ENCODE measurements at regions not wholly inside any gene's neighbourhood (a gene's known extent, or its start where the extent isn't known, plus 50 kb on each side); places are given as distances from the start of the nearest gene placed in this dataset.

DNA sequence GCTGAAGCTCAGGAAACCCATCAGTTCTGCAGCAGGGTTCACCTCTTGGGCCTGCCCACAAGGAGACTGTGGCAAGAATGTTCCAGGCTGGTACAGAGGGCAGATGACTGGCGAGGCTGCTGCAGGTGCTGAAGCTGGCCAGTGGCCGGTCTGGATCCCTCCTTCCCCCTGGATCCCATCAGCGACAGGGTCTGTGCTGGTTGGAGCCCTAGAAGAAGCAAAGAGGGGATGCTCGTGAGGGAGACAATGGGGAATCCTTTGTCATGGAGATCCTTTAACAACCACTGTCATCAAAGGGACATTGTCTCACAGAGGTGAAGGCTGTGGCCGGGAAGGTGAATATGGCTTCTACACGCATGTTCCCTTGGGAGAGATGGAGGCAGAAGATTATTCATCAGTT, 211.4 kb upstream of the TMEM132C start:
- no peaks in the 10 kb centered on the region for H3K9me3 Mint-ChIP-seq (ENCODE audit: low read depth)
- H3K36me3 Mint-ChIP-seq: no peaks in the 10 kb centered on the region
- no peaks in the 10 kb centered on the region for H3K4me1 Mint-ChIP-seq (ENCODE audit: low read depth)
- no peak overlapping the region for H3K4me3 Mint-ChIP-seq
- H3K27ac Mint-ChIP-seq: no peak overlapping the region
- no peaks in the 10 kb centered on the region for H3K27me3 Mint-ChIP-seq

DNA sequence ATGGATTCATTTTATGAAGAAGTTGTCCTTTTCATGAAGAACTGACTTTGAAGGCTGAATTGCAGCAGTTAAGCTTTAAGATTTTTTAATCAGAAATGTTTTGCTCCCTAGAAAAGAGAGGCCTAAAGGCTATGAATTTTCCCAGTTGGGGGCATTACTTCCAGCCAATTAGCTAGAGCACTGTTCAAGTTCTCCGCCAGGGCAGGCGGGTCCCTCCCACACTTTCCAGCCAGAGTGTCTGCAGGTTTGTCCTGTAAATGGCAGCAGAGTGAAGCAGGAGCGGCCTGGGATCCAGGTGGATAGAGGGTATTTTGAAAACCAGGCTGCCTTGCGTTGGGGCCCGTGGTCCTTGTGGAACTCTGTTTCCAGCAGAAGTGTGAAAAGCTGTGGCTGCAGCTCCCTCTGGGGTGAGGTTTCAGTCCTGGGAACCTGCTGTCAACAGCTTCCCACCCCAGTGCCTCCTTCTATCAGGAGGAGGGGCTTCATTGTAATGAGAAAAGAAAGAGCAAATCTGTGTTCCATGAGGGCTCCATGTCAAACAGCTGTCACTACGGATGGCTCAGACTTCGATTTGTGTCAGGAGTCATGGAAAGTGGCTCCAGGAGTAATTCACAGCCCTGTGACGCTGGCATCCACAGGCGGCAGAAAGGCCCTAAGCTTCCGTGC, 210.7 kb upstream of the TMEM132C start:
- Mint-ChIP-seq H3K36me3 (no peaks in the 10 kb centered on the region), H3K27me3 (no peaks in the 10 kb centered on the region), H3K4me3 (no peak overlapping the region), H3K27ac (no peak overlapping the region), H3K4me1 (ENCODE audit: low read depth) (no peaks in the 10 kb centered on the region), H3K9me3 (ENCODE audit: low read depth) (no peaks in the 10 kb centered on the region)

DNA sequence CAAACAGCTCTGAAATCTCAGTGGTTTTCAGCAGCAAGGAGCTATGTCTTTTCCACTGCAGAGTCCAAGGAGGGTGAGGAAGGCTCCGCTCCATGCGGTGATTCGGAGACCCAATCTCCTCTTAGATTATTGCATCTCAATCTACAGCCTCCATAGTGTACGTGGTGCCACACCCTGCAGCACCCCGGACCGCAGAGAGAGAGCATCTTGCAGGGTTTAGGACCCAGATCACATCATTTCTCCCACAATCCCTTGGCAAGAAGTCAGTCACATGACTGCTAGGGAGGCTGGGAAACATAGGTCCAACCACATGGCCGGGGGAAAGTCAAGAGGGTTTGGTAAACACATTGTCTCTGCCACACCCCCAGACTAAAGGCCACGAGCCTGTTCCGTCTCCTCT, 209.4 kb upstream of the TMEM132C start:
- Mint-ChIP-seq H3K36me3 (no peaks in the 10 kb centered on the region), H3K4me3 (no peak overlapping the region), H3K9me3 (ENCODE audit: low read depth) (no peaks in the 10 kb centered on the region), H3K4me1 (ENCODE audit: low read depth) (no peaks in the 10 kb centered on the region), H3K27me3 (no peaks in the 10 kb centered on the region), H3K27ac (no peak overlapping the region)

DNA sequence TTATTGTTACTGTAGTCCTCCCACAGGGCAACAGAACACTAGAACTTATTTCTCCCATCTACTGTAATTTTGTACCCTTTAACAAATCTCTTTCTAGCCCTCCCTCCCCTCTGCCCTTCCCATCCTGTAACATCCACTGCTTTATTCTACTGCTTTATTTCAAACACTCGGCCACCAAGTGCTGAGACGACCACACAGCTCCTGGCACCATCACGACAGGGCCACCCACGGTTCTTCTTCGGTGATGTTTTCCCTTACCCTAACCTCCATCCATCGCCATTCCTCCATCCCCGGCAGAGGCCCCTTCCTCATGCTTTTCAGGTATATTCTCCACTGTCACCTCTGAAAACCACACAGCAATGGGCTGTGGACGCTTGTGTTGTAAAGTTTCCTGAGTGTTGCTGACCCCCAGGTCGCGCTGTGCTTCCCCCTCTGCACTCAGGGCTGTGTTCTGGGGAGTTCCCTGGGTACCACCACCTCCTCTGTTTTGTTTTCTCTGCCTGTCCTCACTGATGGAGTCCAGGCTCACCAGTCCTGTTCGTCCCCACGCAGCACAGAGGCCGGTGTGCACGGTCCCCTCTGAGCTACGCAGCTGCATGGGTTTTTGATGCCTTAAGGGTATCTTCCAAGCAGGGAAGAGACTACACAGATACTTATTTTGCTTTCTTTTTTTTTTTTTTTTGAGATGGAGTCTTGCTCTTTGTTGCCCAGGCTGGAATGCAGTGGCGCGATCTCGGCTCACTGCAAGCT, 207.2 kb upstream of the TMEM132C start:
- no peaks in the 10 kb centered on the region for H3K27me3 Mint-ChIP-seq
- H3K4me3 Mint-ChIP-seq: no peak overlapping the region
- H3K27ac Mint-ChIP-seq: no peak overlapping the region
- H3K4me1 Mint-ChIP-seq (ENCODE audit: low read depth): no peaks in the 10 kb centered on the region
- no peaks in the 10 kb centered on the region for H3K36me3 Mint-ChIP-seq
- H3K9me3 Mint-ChIP-seq (ENCODE audit: low read depth): no peaks in the 10 kb centered on the region

DNA sequence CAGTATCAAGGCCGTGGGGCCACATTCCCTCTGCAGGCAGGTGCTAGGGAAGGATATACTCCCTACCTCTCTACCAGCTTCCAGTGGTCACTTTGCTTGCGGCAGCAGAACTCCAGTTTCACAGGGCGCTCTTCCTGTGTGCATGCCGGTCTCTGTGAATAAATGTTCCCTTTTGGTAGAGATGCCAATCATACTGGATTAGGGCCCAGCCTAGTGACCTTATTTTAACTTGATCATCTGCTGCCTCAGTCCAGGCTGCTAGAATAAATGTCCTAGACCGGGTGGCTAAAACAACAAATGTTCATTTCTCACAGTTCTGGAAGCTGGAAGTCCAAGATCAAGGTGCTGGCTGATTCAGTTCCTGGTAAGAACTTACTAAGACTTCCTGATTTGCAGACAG, 198.8 kb upstream of the TMEM132C start:
- Mint-ChIP-seq H3K27me3 (no peaks in the 10 kb centered on the region), H3K27ac (no peak overlapping the region), H3K9me3 (ENCODE audit: low read depth) (no peaks in the 10 kb centered on the region), H3K4me1 (ENCODE audit: low read depth) (no peaks in the 10 kb centered on the region), H3K4me3 (no peak overlapping the region), H3K36me3 (no peaks in the 10 kb centered on the region)

DNA sequence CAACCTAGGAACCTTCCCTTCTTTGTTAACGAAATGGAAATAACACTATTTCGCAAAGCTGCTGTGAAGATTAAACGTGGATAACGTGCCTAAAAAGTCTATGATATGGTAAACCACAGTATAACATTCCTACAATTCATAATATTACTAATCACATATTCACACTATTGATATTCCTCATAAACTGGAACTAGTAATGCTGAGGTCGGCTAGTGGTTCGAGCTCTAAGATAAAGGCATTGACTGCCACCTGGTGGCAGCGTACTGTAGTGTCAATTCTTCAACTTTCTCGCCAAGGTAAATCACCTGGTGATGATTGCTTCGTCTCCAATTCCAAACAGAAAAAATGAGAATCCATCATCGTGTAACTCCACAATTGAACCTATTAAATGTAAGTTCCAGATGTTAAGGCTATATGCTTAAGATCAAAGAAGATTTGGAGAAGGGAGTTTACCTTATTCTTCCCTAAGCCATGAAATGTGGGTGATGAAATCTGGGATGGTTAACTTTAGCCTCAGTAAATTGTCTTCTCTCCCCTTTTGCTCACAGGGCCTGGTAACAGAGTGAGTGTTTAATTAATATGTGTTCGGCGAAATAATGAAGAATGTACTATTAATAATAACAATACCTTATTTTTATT, 197.5 kb upstream of the TMEM132C start:
- Mint-ChIP-seq H3K9me3 (ENCODE audit: low read depth) (no peaks in the 10 kb centered on the region), H3K27ac (no peak overlapping the region), H3K36me3 (no peaks in the 10 kb centered on the region), H3K27me3 (no peaks in the 10 kb centered on the region), H3K4me1 (ENCODE audit: low read depth) (no peaks in the 10 kb centered on the region), H3K4me3 (no peak overlapping the region)

DNA sequence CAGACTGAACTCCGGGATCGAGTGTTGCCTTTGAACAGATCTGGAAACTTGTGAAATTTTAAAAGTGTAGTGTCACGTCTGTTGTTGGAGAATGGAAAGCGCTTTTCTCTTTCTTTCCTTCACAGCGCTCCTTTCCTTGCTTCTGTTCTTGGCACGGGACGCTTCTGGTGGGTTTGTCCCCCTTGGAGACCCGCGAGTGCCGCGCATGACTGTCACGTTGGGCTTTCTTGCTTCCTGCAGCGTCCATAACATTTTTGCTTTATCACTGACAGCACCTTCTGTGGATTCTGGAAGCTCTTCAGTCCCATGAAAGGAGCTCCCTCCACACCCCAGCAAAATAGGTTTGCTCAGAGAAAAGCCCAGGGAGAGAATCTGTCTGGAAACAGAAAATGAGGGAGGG, 193.0 kb upstream of the TMEM132C start:
- Mint-ChIP-seq H3K27me3 (no peaks in the 10 kb centered on the region), H3K27ac (no peak overlapping the region), H3K4me1 (ENCODE audit: low read depth) (no peaks in the 10 kb centered on the region), H3K9me3 (ENCODE audit: low read depth) (no peaks in the 10 kb centered on the region), H3K36me3 (no peaks in the 10 kb centered on the region), H3K4me3 (no peak overlapping the region)

DNA sequence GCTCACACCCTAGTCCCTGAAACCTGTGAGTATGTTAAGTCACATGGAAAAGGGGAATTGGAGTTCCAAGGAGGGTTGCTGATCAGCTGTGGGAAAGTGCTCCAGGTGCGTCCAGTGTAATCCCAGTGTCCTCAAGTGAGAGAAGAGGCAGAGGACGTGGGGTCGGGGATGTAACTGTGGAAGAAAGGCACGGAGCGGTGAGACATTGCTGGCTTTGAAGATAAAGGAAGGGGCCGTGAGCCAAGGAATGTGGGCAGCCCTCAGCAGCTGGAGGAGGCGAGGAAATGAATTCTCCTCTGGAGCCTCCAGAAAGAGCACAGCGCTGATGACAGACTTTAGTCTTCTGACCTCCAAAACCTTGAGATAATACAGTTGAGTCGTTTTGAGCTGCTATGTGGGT, 191.6 kb upstream of the TMEM132C start:
- Mint-ChIP-seq H3K9me3 (ENCODE audit: low read depth) (no peaks in the 10 kb centered on the region), H3K36me3 (no peaks in the 10 kb centered on the region), H3K4me3 (no peak overlapping the region), H3K27me3 (no peaks in the 10 kb centered on the region), H3K4me1 (ENCODE audit: low read depth) (no peaks in the 10 kb centered on the region), H3K27ac (no peak overlapping the region)

DNA sequence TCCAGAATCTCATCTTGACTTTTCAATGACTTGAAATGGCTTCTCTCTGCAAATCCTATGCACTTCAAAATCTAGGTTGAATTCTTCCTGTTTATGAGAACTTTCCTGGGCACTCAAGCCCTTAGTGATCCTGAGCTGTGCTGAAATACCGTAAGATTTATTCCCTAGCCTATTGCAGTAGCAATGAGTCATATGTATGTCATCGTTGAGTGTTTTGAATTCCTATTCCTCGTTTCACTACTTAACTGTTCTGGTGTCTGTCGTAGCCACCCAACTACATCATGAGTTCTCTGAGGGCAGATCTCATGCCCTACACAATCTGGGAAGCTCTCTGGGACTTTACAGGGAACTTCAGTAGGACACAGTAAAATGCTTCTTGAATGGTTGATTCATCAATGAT, 190.8 kb upstream of the TMEM132C start:
- no peaks in the 10 kb centered on the region for H3K27me3 Mint-ChIP-seq
- no peak overlapping the region for H3K4me3 Mint-ChIP-seq
- H3K36me3 Mint-ChIP-seq: no peaks in the 10 kb centered on the region
- H3K9me3 Mint-ChIP-seq (ENCODE audit: low read depth): no peaks in the 10 kb centered on the region
- no peaks in the 10 kb centered on the region for H3K4me1 Mint-ChIP-seq (ENCODE audit: low read depth)
- H3K27ac Mint-ChIP-seq: no peak overlapping the region

DNA sequence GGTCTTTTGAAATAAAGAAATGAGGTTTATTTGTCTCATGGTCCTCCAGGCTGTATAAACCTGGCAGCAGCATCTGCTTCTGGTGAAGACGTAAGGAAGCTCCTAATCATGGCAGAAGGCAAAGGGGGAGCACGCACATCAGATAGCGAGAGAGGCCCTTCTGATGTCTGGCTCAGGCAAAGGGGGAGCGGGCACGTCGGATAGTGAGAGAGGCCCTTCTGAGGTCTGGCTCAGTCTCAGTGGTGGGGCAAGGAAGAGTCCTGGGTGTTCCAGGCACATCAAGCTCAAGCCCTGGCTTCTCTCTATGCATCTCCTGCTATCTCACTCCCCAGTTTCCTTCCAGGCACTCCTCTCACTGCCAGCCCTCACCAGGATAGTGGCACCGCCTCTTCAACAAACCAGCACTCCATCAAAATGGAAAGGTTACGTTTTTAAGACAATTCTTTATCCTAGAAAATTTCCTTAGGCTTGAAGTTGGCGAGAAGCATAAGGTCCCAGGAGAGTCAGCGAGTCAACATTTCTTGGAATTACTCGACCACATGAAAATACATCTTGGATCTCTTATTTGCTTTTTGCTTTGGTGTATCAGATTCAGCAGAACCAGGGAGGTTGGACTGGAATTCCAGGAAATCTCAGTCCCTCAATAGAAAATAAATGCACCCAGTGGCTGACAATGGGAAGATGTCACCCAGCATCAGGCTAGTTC, 189.6 kb upstream of the TMEM132C start:
- Mint-ChIP-seq H3K36me3 (no peaks in the 10 kb centered on the region), H3K4me3 (no peak overlapping the region), H3K27ac (no peak overlapping the region), H3K4me1 (ENCODE audit: low read depth) (no peaks in the 10 kb centered on the region), H3K9me3 (ENCODE audit: low read depth) (no peaks in the 10 kb centered on the region), H3K27me3 (no peaks in the 10 kb centered on the region)

DNA sequence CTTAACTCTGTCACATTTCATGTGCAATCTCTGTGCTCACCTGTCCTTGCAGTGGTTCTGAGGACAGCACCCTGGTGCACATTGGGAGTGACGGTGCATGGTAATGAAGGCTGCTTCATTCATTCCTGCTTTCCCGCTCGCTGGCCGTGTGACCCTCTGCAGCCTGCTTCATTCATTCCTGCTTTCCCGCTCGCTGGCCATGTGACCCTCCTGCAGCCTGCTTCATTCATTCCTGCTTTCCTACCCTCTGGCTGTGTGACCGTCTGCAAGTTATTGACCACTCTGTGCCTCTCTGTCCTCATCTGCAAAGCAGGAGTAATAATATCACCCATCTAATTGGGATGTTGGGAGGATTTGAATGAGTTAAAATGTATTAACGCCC, 189.1 kb upstream of the TMEM132C start:
- no peak overlapping the region for H3K27ac Mint-ChIP-seq
- no peaks in the 10 kb centered on the region for H3K4me1 Mint-ChIP-seq (ENCODE audit: low read depth)
- no peaks in the 10 kb centered on the region for H3K36me3 Mint-ChIP-seq
- no peaks in the 10 kb centered on the region for H3K9me3 Mint-ChIP-seq (ENCODE audit: low read depth)
- no peak overlapping the region for H3K4me3 Mint-ChIP-seq
- H3K27me3 Mint-ChIP-seq: no peaks in the 10 kb centered on the region

DNA sequence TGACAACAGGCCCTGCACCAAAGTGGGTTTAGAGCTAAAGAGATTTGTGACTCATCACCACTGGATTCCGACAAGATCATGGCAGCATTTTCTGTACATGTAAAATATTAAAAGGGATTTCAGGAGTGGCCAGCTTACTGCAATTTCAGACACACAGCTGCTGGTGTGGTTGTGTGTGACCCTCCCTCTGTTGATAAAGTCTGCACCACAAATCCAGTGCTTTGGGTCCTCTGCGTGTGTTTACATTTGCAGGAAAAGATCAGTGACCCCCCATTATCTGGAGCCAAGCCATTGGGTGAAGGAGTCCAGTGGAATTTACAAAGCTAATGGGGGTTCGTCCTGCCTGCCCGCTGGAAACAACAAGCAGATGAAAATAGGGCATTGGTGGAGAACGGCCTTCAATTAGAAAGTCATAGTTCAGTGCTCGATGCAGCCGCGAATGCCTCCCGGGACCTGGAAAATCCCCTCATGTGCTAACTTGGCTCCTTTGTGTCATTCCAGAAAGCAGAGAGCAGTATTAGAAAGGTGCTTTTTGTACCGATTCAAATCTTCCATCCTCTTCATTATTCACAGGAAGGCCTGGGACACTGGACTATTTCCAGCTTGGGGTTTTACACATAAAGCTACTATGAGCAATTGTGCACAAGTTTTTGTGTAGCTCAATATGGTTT, 188.5 kb upstream of the TMEM132C start:
- Mint-ChIP-seq H3K36me3 (no peaks in the 10 kb centered on the region), H3K4me1 (ENCODE audit: low read depth) (no peaks in the 10 kb centered on the region), H3K9me3 (ENCODE audit: low read depth) (no peaks in the 10 kb centered on the region), H3K27ac (no peak overlapping the region), H3K27me3 (no peaks in the 10 kb centered on the region), H3K4me3 (no peak overlapping the region)

DNA sequence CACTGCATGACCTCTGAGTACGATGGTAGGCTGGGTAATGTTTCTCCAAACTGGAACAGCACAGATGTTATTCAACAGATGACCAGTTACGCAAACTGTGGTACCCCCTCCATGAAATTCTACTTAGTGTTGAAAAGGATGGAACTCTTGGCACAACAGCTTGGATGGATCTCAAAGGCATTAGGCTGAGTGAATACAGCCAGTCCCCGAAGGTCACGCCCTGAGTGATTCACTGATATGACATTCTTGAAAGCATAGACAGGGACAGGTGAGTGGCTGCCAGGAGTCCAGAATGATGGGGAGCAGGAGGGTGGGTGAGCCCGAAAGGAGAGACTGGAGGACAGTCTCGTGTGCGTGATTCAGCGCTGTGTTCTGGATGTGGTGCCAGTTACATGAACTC, 187.5 kb upstream of the TMEM132C start:
- no peaks in the 10 kb centered on the region for H3K9me3 Mint-ChIP-seq (ENCODE audit: low read depth)
- no peak overlapping the region for H3K4me3 Mint-ChIP-seq
- no peak overlapping the region for H3K27ac Mint-ChIP-seq
- H3K27me3 Mint-ChIP-seq: no peaks in the 10 kb centered on the region
- H3K36me3 Mint-ChIP-seq: no peaks in the 10 kb centered on the region
- H3K4me1 Mint-ChIP-seq (ENCODE audit: low read depth): no peaks in the 10 kb centered on the region

DNA sequence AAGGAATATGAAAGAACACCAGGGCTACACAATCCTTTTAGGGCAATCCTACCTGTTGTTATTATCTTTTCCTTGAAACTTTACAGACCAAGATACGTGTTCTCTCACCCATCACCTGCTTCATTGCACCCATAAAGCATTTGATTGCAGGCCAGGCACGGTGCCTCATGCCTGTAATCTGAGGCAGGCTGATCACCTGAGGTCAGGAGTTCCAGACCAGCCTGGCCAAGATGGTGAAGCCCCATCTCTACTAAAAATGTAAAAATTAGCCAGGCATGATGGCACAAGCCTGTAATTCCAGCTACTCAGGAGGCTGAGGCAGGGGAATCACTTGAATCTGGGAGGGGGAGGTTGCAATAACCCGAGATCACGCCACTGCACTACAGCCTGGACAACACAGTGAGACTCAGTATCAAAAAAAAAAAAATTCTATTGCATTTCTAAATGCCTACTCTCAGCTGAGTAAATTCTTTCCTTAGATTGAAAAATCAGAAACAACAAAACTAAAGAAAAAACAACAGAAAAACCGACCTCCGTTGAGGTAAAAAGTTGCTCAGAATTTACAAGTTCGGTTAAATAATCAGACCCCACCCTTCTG, 183.7 kb upstream of the TMEM132C start:
- Mint-ChIP-seq H3K27ac (no peak overlapping the region), H3K4me3 (no peak overlapping the region), H3K9me3 (ENCODE audit: low read depth) (no peaks in the 10 kb centered on the region), H3K36me3 (no peaks in the 10 kb centered on the region), H3K27me3 (no peaks in the 10 kb centered on the region), H3K4me1 (ENCODE audit: low read depth) (no peaks in the 10 kb centered on the region)
